Spleen (tissue), 7 donors: ENCODE measurements at regions not wholly inside any gene's neighbourhood (a gene's known extent, or its start where the extent isn't known, plus 50 kb on each side); places are given as distances from the start of the nearest gene placed in this dataset.

Experiments
- POLR2A ChIP-seq, 3 donors: fragments of 450-650 bp; IDR thresholded peaks; one replicate each; pipeline ENCODE4 v1.5.1; 2017; ENCODE audit warnings: antibody characterized with exemption in 3 of 3, mild to moderate bottlenecking in 1 of 3
- TF ChIP-seq, protein P1 (sequence below), 11 experiments: fragments of 200-600 bp in 7 of 11; fragments of 450-650 bp in 4 of 11; sonication (generic) in 4 of 11; IDR thresholded peaks in 8 of 11; conservative IDR thresholded peaks in 3 of 11; 1 replicate in 7 of 11; 2 replicates in 4 of 11; pipeline versions ENCODE4 v1.4.0 to v1.8.0; 2016 to 2021; ENCODE audit warnings: antibody characterized with exemption in 11 of 11, inconsistent platforms in 4 of 11, mild to moderate bottlenecking in 1 of 11
- donor health status: DM: no; HTN: no; CAD: no; lungs with moderate emphysema.
- donor health status: DM: no; HTN: no; CAD: no.
- donor health status: DM: no; HTN: no; CAD: no.

DNA sequence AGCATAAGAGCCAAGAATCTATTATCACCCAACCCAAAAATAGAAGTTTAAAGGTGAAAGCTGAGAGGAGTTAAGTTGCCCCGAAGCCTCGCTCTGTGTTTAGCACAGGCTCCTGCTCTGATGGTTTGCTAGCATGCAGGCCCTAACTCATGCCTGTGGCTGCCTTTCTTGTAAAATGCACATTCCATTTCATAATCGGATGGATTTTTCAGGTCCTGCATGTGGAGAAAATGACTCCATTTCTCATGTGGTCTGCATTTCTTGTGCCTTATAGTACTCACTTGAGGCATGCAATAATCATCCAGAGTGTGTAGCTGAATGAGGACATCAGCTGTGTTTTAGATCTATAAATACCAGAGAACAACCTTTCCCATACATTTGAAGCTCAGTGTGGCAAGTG lies 381.8 kb downstream of the CPS1 start:
- TF ChIP-seq, protein P1, sequence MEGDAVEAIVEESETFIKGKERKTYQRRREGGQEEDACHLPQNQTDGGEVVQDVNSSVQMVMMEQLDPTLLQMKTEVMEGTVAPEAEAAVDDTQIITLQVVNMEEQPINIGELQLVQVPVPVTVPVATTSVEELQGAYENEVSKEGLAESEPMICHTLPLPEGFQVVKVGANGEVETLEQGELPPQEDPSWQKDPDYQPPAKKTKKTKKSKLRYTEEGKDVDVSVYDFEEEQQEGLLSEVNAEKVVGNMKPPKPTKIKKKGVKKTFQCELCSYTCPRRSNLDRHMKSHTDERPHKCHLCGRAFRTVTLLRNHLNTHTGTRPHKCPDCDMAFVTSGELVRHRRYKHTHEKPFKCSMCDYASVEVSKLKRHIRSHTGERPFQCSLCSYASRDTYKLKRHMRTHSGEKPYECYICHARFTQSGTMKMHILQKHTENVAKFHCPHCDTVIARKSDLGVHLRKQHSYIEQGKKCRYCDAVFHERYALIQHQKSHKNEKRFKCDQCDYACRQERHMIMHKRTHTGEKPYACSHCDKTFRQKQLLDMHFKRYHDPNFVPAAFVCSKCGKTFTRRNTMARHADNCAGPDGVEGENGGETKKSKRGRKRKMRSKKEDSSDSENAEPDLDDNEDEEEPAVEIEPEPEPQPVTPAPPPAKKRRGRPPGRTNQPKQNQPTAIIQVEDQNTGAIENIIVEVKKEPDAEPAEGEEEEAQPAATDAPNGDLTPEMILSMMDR (IDR thresholded peaks at IDR 0.05 in 8 of 11, conservative IDR thresholded peaks at IDR 0.05 in 3 of 11) = no peak
- TF ChIP-seq POLR2A (IDR thresholded peaks at IDR 0.05) = no peak
